SU-DHL-6 (cell line): ENCODE measurements at regions not wholly inside any gene's neighbourhood (a gene's known extent, or its start where the extent isn't known, plus 50 kb on each side); places are given as distances from the start of the nearest gene placed in this dataset.

Experiments
- CTCF ChIP-seq: fragments of 200-600 bp; sonication (generic); IDR thresholded peaks from one replicate; pipeline ENCODE4 v1.5.1; 2017; ENCODE audit warnings: antibody characterized with exemption, mild to moderate bottlenecking, low read length, moderate library complexity; ENCODE audit not compliant: insufficient read depth, poor library complexity, severe bottlenecking
- EZH2phosphoT487 ChIP-seq: fragments of 200-600 bp; sonication (generic), shearing (Covaris generic); conservative IDR thresholded peaks from 2 replicates; pipeline ENCODE4 v1.6.1; 2018; ENCODE audit warnings: mild to moderate bottlenecking, antibody characterized with exemption, low read length, moderate library complexity, mixed read lengths

DNA sequence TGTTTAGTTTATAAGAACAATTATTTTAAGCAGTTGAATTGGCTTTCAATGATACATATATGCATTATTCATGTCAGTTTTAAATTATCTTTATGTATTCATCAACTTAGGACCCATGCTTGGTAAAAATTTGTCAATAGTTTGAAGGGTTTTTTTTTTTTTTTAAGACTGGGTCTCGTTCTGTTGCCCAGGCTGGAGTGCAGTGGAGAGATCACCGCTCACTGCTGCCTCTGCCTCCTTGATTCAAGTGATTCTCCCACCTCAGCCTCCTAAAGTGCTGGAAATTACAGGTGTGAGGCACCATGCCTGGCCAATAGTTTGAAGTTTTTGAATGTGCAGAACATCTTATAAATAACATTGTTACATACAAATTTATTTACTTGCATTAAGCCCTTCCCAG is 1671.0 kb upstream of the B3GALT2 start:
- TF ChIP-seq CTCF (no peak), EZH2phosphoT487 (no peak)
